ENCODE measurements at regions not wholly inside any gene's neighbourhood (a gene's known extent, or its start where the extent isn't known, plus 50 kb on each side); places are given as distances from the start of the nearest gene placed in this dataset.
"Not testable (repeated sequence)": the region's sequence is repeated elsewhere in the genome, so short reads cannot be mapped to it uniquely, and the experiment has no call there.

DNA sequence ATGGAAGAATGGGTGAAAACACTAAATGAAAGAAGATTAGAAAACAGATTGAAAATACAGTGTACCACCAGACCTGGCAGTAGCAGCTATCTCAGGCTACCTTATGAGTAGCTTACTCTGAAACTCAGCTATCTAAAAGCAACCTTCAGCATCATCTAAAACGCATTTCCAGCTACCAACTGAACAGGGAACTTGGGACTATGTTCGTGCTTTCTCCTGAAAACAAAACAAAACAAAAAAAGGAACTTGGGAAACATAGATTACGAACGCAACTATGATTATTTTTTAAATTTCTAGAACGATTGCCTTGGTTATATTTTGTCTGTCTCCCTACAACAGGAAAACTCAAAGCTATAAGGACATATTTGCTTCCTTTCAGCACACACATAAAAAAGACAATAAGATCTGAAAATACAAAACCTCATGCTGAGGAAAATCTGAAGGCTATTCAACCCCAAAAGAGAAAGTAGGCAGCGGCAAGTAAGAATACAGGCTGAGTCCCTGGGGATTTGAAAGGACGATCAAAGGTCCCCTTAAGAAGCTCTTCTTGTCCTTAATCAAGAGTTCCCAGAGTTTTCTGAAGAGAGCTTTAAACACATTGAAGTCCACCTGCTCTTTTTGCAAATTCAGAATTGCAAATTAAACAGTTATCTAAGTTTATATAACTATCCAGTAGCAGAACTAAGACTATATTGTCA lies 53.4 kb downstream of the OR2K2 start:
- Histone ChIP-seq H3K27me3 (ENCODE audit: control insufficient read depth, insufficient read depth, low read length, poor library complexity, severe bottlenecking) (no peaks in the 10 kb centered on the region), H3K9me3 (ENCODE audit: control insufficient read depth, low read length) (no peaks in the 10 kb centered on the region), H3K36me3 (ENCODE audit: control insufficient read depth, insufficient read depth, low read length) (no peaks in the 10 kb centered on the region), H3K4me3 (ENCODE audit: insufficient read depth, low read depth, low read length) (no peak overlapping the region), H3K27ac (ENCODE audit: insufficient read depth, low read depth, low read length, poor library complexity, severe bottlenecking) (no peak overlapping the region), H3K4me1 (ENCODE audit: control insufficient read depth, insufficient read depth, low read length) (peaks cover 23% of the 10 kb centered on the region)
- 64 to 66% methylated on average over 7 of the region's 7 CpGs for WGBS, 2 experiments

GRCh38 chr9:111274737-111275136 lies 55.3 kb downstream of the OR2K2 start:
- Histone ChIP-seq H3K27me3 (ENCODE audit: control insufficient read depth, insufficient read depth, low read length, poor library complexity, severe bottlenecking) (no peaks in the 10 kb centered on the region), H3K36me3 (ENCODE audit: control insufficient read depth, insufficient read depth, low read length) (no peaks in the 10 kb centered on the region), H3K9me3 (ENCODE audit: control insufficient read depth, low read length) (no peaks in the 10 kb centered on the region), H3K4me1 (ENCODE audit: control insufficient read depth, insufficient read depth, low read length) (peaks cover 28% of the 10 kb centered on the region), H3K27ac (ENCODE audit: insufficient read depth, low read depth, low read length, poor library complexity, severe bottlenecking) (no peak overlapping the region), H3K4me3 (ENCODE audit: insufficient read depth, low read depth, low read length) (no peak overlapping the region)
- 91 to 94% methylated on average over 2 of the region's 2 CpGs for WGBS, 2 experiments

GRCh38 chr9:111272581-111272980 lies 57.4 kb downstream of the OR2K2 start:
- Histone ChIP-seq H3K36me3 (ENCODE audit: control insufficient read depth, insufficient read depth, low read length) (no peaks in the 10 kb centered on the region), H3K9me3 (ENCODE audit: control insufficient read depth, low read length) (no peaks in the 10 kb centered on the region), H3K4me3 (ENCODE audit: insufficient read depth, low read depth, low read length) (no peak overlapping the region), H3K27ac (ENCODE audit: insufficient read depth, low read depth, low read length, poor library complexity, severe bottlenecking) (no peak overlapping the region), H3K27me3 (ENCODE audit: control insufficient read depth, insufficient read depth, low read length, poor library complexity, severe bottlenecking) (no peaks in the 10 kb centered on the region), H3K4me1 (ENCODE audit: control insufficient read depth, insufficient read depth, low read length) (peaks cover 28% of the 10 kb centered on the region)
- 28 to 65% methylated on average over 2 to 4 of the region's 4 CpGs for WGBS, 2 experiments

- H3K27ac ChIP-seq (ENCODE audit: insufficient read depth, low read depth, low read length, poor library complexity, severe bottlenecking) = no peak overlapping the region
- 89 to 92% methylated on average over 4 of the region's 4 CpGs for WGBS, 2 experiments
- H3K9me3 ChIP-seq (ENCODE audit: control insufficient read depth, low read length) = no peaks in the 10 kb centered on the region
- no peaks in the 10 kb centered on the region for H3K27me3 ChIP-seq (ENCODE audit: control insufficient read depth, insufficient read depth, low read length, poor library complexity, severe bottlenecking)
- peaks cover 18% of the 10 kb centered on the region for H3K4me1 ChIP-seq (ENCODE audit: control insufficient read depth, insufficient read depth, low read length)
- no peak overlapping the region for H3K4me3 ChIP-seq (ENCODE audit: insufficient read depth, low read depth, low read length)
- no peaks in the 10 kb centered on the region for H3K36me3 ChIP-seq (ENCODE audit: control insufficient read depth, insufficient read depth, low read length)
Measured at GRCh38 chr9:111271481-111272080, 58.4 kb downstream of the OR2K2 start.

- Histone ChIP-seq H3K4me1 (ENCODE audit: control insufficient read depth, insufficient read depth, low read length) (peaks cover 17% of the 10 kb centered on the region), H3K36me3 (ENCODE audit: control insufficient read depth, insufficient read depth, low read length) (no peaks in the 10 kb centered on the region), H3K4me3 (ENCODE audit: insufficient read depth, low read depth, low read length) (no peak overlapping the region), H3K9me3 (ENCODE audit: control insufficient read depth, low read length) (no peaks in the 10 kb centered on the region), H3K27ac (ENCODE audit: insufficient read depth, low read depth, low read length, poor library complexity, severe bottlenecking) (no peak overlapping the region), H3K27me3 (ENCODE audit: control insufficient read depth, insufficient read depth, low read length, poor library complexity, severe bottlenecking) (no peaks in the 10 kb centered on the region)
- WGBS, 2 experiments = 93 to 100% methylated on average over 2 of the region's 2 CpGs
Measured at GRCh38 chr9:111271047-111271446, 59.0 kb downstream of the OR2K2 start.

DNA sequence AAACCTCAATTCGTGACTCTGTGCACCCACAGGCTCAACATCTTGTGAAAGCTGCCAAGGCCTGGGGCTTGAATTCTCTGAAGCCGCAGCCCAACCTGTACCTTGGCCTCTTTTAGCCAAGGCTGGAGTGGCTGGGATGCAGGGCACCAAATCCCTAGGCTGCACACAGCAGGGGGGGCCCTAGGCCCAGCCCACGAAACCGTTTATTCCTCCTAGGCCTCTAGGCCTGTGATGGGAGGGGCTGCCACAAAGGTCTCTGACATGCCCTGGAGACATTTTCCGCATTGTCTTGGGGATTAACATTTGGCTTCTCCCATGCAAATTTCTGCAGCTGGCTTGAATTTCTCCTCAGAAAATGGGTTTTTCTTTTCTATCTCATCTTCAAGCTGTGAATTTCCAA lies 64.0 kb downstream of the OR2K2 start:
- H3K27ac ChIP-seq (ENCODE audit: insufficient read depth, low read depth, low read length, poor library complexity, severe bottlenecking); H3K27me3 ChIP-seq (ENCODE audit: control insufficient read depth, insufficient read depth, low read length, poor library complexity, severe bottlenecking); H3K4me1 ChIP-seq (ENCODE audit: control insufficient read depth, insufficient read depth, low read length); H3K9me3 ChIP-seq (ENCODE audit: control insufficient read depth, low read length); H3K36me3 ChIP-seq (ENCODE audit: control insufficient read depth, insufficient read depth, low read length); H3K4me3 ChIP-seq (ENCODE audit: insufficient read depth, low read depth, low read length): not testable (repeated sequence)
- 92 to 95% methylated on average over 5 of the region's 5 CpGs for WGBS, 2 experiments

DNA sequence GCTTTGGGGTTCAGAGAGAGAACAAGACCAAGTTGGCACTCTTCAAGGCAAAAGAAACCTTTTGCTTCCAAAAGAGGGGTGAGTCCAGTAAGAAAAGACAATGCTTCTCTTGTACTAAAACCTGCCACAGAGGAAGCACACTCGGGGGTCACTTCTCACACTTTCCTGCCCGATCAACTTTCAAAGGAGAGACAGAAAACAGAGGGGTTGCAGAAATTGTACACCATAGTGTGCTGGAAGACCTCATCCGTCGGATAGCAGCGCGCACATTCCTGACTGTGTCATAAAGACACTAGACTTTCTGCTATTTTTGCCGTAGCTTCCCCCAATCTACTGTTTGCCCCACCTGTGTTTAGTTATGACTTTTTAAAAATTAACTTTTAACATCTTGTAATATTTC lies 66.9 kb downstream of the OR2K2 start:
- Histone ChIP-seq H3K9me3 (ENCODE audit: control insufficient read depth, low read length) (no peaks in the 10 kb centered on the region), H3K4me1 (ENCODE audit: control insufficient read depth, insufficient read depth, low read length) (no peaks in the 10 kb centered on the region), H3K4me3 (ENCODE audit: insufficient read depth, low read depth, low read length) (no peak overlapping the region), H3K27me3 (ENCODE audit: control insufficient read depth, insufficient read depth, low read length, poor library complexity, severe bottlenecking) (no peaks in the 10 kb centered on the region), H3K36me3 (ENCODE audit: control insufficient read depth, insufficient read depth, low read length) (no peaks in the 10 kb centered on the region), H3K27ac (ENCODE audit: insufficient read depth, low read depth, low read length, poor library complexity, severe bottlenecking) (no peak overlapping the region)
- 79 to 95% methylated on average over 6 to 7 of the region's 7 CpGs for WGBS, 2 experiments

GRCh38 chr9:111258875-111259271 lies 71.2 kb downstream of the OR2K2 start:
- no peaks in the 10 kb centered on the region for H3K4me1 ChIP-seq (ENCODE audit: control insufficient read depth, insufficient read depth, low read length)
- no peaks in the 10 kb centered on the region for H3K36me3 ChIP-seq (ENCODE audit: control insufficient read depth, insufficient read depth, low read length)
- H3K9me3 ChIP-seq (ENCODE audit: control insufficient read depth, low read length) = no peaks in the 10 kb centered on the region
- no peak overlapping the region for H3K27ac ChIP-seq (ENCODE audit: insufficient read depth, low read depth, low read length, poor library complexity, severe bottlenecking)
- no peaks in the 10 kb centered on the region for H3K27me3 ChIP-seq (ENCODE audit: control insufficient read depth, insufficient read depth, low read length, poor library complexity, severe bottlenecking)
- no peak overlapping the region for H3K4me3 ChIP-seq (ENCODE audit: insufficient read depth, low read depth, low read length)
- 100% methylated on average over 1 of the region's 1 CpG; no CpG with 5 or more reads in 1 of the 2 experiments for WGBS, 2 experiments

DNA sequence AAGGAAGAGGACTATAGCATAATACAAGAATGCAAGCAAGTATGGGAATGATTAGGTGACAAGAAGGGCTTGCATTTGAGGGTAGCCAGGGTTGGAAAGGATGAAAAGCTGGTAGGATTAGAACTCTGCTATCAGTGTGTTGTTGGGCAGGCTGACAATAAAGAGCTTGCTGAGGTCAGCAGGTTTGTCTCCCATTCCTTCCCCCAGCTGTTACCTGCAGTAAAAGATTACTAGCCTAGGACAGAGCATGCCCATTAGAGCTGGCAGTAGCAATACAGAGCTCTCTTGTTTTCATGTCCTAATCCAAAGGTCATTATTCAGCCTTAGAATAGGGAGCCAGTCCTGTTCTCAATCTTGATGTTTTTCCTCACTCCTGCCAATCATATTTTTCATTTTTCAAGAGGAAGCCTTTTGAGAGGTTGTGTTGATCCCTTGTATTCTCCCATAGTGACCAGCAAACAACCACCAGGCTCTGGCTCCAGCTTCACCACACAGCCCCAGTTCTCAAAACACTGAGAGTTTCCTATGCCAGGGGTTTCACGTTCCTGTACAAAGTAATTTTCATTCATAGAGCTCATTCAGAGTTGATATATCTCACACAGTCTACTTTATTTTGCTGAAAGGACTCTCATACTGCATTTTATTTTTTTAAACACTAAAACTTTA lies 71.7 kb downstream of the OR2K2 start:
- no peak overlapping the region for H3K4me3 ChIP-seq (ENCODE audit: insufficient read depth, low read depth, low read length)
- H3K27me3 ChIP-seq (ENCODE audit: control insufficient read depth, insufficient read depth, low read length, poor library complexity, severe bottlenecking) = no peaks in the 10 kb centered on the region
- 91 to 94% methylated on average over 1 of the region's 1 CpG for WGBS, 2 experiments

DNA sequence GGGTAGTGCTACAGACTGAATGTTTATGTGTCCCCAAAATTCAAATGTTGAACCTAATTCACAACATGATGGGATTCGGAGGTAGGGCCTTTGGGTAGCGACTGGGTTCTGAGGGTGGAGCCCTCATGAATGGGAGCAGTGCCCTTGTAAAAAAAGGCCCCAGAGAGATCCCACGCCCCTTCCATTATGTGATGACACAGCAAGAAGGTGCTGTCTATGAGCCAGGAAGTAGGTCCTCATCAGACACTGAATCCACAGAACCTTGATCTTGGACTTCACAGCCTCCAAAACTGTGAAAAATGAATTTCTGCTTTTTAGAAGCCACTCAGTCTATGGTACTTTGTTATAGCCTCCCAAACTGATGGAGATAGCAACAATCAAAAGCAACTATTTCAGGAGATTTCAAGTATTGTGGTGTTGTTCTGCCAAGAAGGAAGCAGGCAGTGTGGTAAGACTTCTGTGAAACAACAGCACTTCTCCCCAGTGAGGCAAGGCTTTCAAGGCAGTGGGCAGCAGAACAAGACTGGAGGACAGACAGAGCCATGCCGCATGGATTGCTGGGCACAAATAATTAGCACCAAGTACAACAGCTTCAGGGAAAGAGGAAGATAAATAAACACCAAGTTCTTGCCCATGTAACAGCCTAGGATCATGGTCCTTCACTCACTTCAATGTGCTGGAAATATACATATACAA lies 76.1 kb downstream of the OR2K2 start:
- Histone ChIP-seq H3K9me3 (ENCODE audit: control insufficient read depth, low read length) (no peaks in the 10 kb centered on the region), H3K27me3 (ENCODE audit: control insufficient read depth, insufficient read depth, low read length, poor library complexity, severe bottlenecking) (no peaks in the 10 kb centered on the region), H3K36me3 (ENCODE audit: control insufficient read depth, insufficient read depth, low read length) (no peaks in the 10 kb centered on the region), H3K4me3 (ENCODE audit: insufficient read depth, low read depth, low read length) (no peak overlapping the region), H3K4me1 (ENCODE audit: control insufficient read depth, insufficient read depth, low read length) (no peaks in the 10 kb centered on the region), H3K27ac (ENCODE audit: insufficient read depth, low read depth, low read length, poor library complexity, severe bottlenecking) (no peak overlapping the region)
- 96 to 97% methylated on average over 4 of the region's 4 CpGs for WGBS, 2 experiments

More for the DNA sequence above, 71.7 kb downstream of the OR2K2 start:
- H3K36me3 ChIP-seq (ENCODE audit: control insufficient read depth, insufficient read depth, low read length) = no peaks in the 10 kb centered on the region
- H3K9me3 ChIP-seq (ENCODE audit: control insufficient read depth, low read length) = no peaks in the 10 kb centered on the region
- H3K27ac ChIP-seq (ENCODE audit: insufficient read depth, low read depth, low read length, poor library complexity, severe bottlenecking) = no peak overlapping the region
- no peaks in the 10 kb centered on the region for H3K4me1 ChIP-seq (ENCODE audit: control insufficient read depth, insufficient read depth, low read length)

Data from ectodermal cell (in vitro differentiated cells).